GM18505 (cell line): ENCODE measurements at regions not wholly inside any gene's neighbourhood (a gene's known extent, or its start where the extent isn't known, plus 50 kb on each side); places are given as distances from the start of the nearest gene placed in this dataset.

Experiments used
- ATAC-seq: cut with Tn5 transposase; IDR thresholded peaks from one replicate; pipeline ENCODE4 v1.9.1; 2021; ENCODE audit not compliant: unreplicated experiment
- POLR2A ChIP-seq: IDR thresholded peaks from 4 replicates; pipeline ENCODE4 v1.6.1; 2011; ENCODE audit warnings: borderline replicate concordance; ENCODE audit not compliant: insufficient read depth, insufficient read length; ENCODE audit errors: extremely low read depth

- no peak for ATAC-seq
- no peak for TF ChIP-seq POLR2A
Measured at GRCh38 chr2:126808929-126809328, 89.8 kb upstream of the TEX51 start.

- no peak for ATAC-seq
- no peak for TF ChIP-seq POLR2A
Measured at GRCh38 chr2:126809340-126809739, 89.3 kb upstream of the TEX51 start.

- no peak for TF ChIP-seq POLR2A
- ATAC-seq = no peak
Measured at GRCh38 chr2:126810001-126810400, 88.7 kb upstream of the TEX51 start.

- no peak for TF ChIP-seq POLR2A
- ATAC-seq = no peak
Measured at GRCh38 chr2:126811101-126811500, 87.6 kb upstream of the TEX51 start.

GRCh38 chr2:126817172-126817571 is 81.5 kb upstream of the TEX51 start:
- no peak for TF ChIP-seq POLR2A
- ATAC-seq = no peak

- no peak for ATAC-seq
- TF ChIP-seq POLR2A = no peak
Measured at GRCh38 chr2:126822115-126822514, 76.6 kb upstream of the TEX51 start.

GRCh38 chr2:126822921-126823320 is 75.8 kb upstream of the TEX51 start:
- no peak for ATAC-seq
- TF ChIP-seq POLR2A = no peak

GRCh38 chr2:126823951-126824350 is 74.7 kb upstream of the TEX51 start:
- no peak for TF ChIP-seq POLR2A
- no peak for ATAC-seq

GRCh38 chr2:126824663-126825062 is 74.0 kb upstream of the TEX51 start:
- ATAC-seq = no peak
- TF ChIP-seq POLR2A = no peak

GRCh38 chr2:126825316-126825715 is 73.4 kb upstream of the TEX51 start:
- no peak for TF ChIP-seq POLR2A
- no peak for ATAC-seq

GRCh38 chr2:126826491-126826890 is 72.2 kb upstream of the TEX51 start:
- TF ChIP-seq POLR2A = no peak
- ATAC-seq = no peak

- TF ChIP-seq POLR2A = no peak
- no peak for ATAC-seq
Measured at GRCh38 chr2:126827371-126827770, 71.3 kb upstream of the TEX51 start.

- TF ChIP-seq POLR2A = no peak
- no peak for ATAC-seq
Measured at GRCh38 chr2:126828051-126828450, 70.6 kb upstream of the TEX51 start.

GRCh38 chr2:126828491-126828890 is 70.2 kb upstream of the TEX51 start:
- TF ChIP-seq POLR2A = no peak
- ATAC-seq = no peak

- ATAC-seq = no peak
- no peak for TF ChIP-seq POLR2A
Measured at GRCh38 chr2:126831234-126832005, 67.3 kb upstream of the TEX51 start.

- no peak for ATAC-seq
- TF ChIP-seq POLR2A = no peak
Measured at GRCh38 chr2:126832014-126832413, 66.7 kb upstream of the TEX51 start.

- TF ChIP-seq POLR2A = no peak
- ATAC-seq = no peak
Measured at GRCh38 chr2:126832757-126833156, 65.9 kb upstream of the TEX51 start.
